Femur (tissue), 1 donor: ENCODE measurements at regions not wholly inside any gene's neighbourhood (a gene's known extent, or its start where the extent isn't known, plus 50 kb on each side); places are given as distances from the start of the nearest gene placed in this dataset.
"Not testable (repeated sequence)": the region's sequence is repeated elsewhere in the genome, so short reads cannot be mapped to it uniquely, and the experiment has no call there.

Experiments
- DNase-seq: peaks from one replicate; pipeline ENCODE4 v3.0.0-alpha.2; 2017

- not testable (repeated sequence) for DNase-seq
Observed at GRCh38 chr16:29273298-29274054, 133.0 kb downstream of the NPIPB11 start.

GRCh38 chr16:29271721-29272675 is 134.5 kb downstream of the NPIPB11 start:
- DNase-seq = peak; percentile 17

- not testable (repeated sequence) for DNase-seq
Observed at GRCh38 chr16:29270923-29271322, 135.6 kb downstream of the NPIPB11 start.

- not testable (repeated sequence) for DNase-seq
Observed at GRCh38 chr16:29270033-29270432, 136.5 kb downstream of the NPIPB11 start.

- not testable (repeated sequence) for DNase-seq
Observed at GRCh38 chr16:29269192-29269811, 137.2 kb downstream of the NPIPB11 start.

GRCh38 chr16:29268785-29269191 is 137.7 kb downstream of the NPIPB11 start:
- not testable (repeated sequence) for DNase-seq

- not testable (repeated sequence) for DNase-seq
Observed at GRCh38 chr16:29268348-29268747, 138.2 kb downstream of the NPIPB11 start.

GRCh38 chr16:29267891-29268290 is 138.6 kb downstream of the NPIPB11 start:
- not testable (repeated sequence) for DNase-seq

- not testable (repeated sequence) for DNase-seq
Observed at GRCh38 chr16:29267055-29267619, 139.4 kb downstream of the NPIPB11 start.

- not testable (repeated sequence) for DNase-seq
Observed at GRCh38 chr16:29266612-29267011, 139.9 kb downstream of the NPIPB11 start.

GRCh38 chr16:29265255-29265853 is 141.2 kb downstream of the NPIPB11 start:
- DNase-seq = peak; percentile 87

GRCh38 chr16:29264080-29264837 is 142.3 kb downstream of the NPIPB11 start:
- not testable (repeated sequence) for DNase-seq

- DNase-seq = not testable (repeated sequence)
Observed at GRCh38 chr16:29262725-29263124, 143.8 kb downstream of the NPIPB11 start.

GRCh38 chr16:29261427-29262248 is 144.9 kb downstream of the NPIPB11 start:
- not testable (repeated sequence) for DNase-seq

- not testable (repeated sequence) for DNase-seq
Observed at GRCh38 chr16:29260683-29261426, 145.7 kb downstream of the NPIPB11 start.

- DNase-seq = not testable (repeated sequence)
Observed at GRCh38 chr16:29259635-29260457, 146.7 kb downstream of the NPIPB11 start.

GRCh38 chr16:29258946-29259634 is 147.4 kb downstream of the NPIPB11 start:
- not testable (repeated sequence) for DNase-seq
